Naive thymus-derived CD4-positive, alpha-beta T cell (primary cell): ENCODE measurements at regions not wholly inside any gene's neighbourhood (a gene's known extent, or its start where the extent isn't known, plus 50 kb on each side); places are given as distances from the start of the nearest gene placed in this dataset.

Source experiments
- ATAC-seq: fragments of 150-1000 bp; cut with Tn5 transposase; 2 replicates; pipeline ENCODE4 v1.10.0; 2021; ENCODE audit warnings: mild to moderate bottlenecking, moderate library complexity
- CTCF ChIA-PET: fragments of 350-600 bp; sonication (Branson Sonifier 250); formaldehyde crosslinking; loops from one replicate; lab custom pipeline; 2021; ENCODE audit warnings: antibody characterized with exemption; lab: Charles Lee
- POLR2A ChIA-PET: fragments of 350-600 bp; sonication (Branson Sonifier 250); formaldehyde crosslinking; loops from one replicate; lab custom pipeline; 2021; ENCODE audit warnings: antibody characterized with exemption, inconsistent platforms; lab: Charles Lee
- DNase-seq, 9 donors: peaks; one replicate each; pipeline versions ENCODE4 v3.0.0 to v3.0.0-alpha.2; 2020 to 2022; ENCODE audit warnings: mixed read lengths in 1 of 9
- H3K27ac ChIP-seq: one replicate; pipeline ENCODE4 v1.7.0; 2013; ENCODE audit warnings: mild to moderate bottlenecking, low read depth, low read length, moderate library complexity
- H3K27me3 ChIP-seq, 2 donors: one replicate each; pipeline ENCODE4 v1.7.0; 2013; ENCODE audit warnings: low read length in 2 of 2, mild to moderate bottlenecking in 2 of 2, moderate library complexity in 2 of 2; ENCODE audit not compliant: control insufficient read depth in 2 of 2, insufficient read depth in 2 of 2
- H3K36me3 ChIP-seq, 3 experiments: 1 replicate in 2 of 3; 2 replicates in 1 of 3; pipeline ENCODE4 v1.7.0; 2013; ENCODE audit warnings: low read length in 3 of 3, mild to moderate bottlenecking in 3 of 3, moderate library complexity in 1 of 3; ENCODE audit not compliant: insufficient read depth in 3 of 3, control insufficient read depth in 2 of 3
- H3K4me1 ChIP-seq, 2 donors: one replicate each; pipeline ENCODE4 v1.7.0; 2013; ENCODE audit warnings: low read length in 2 of 2, mild to moderate bottlenecking in 2 of 2, moderate library complexity in 1 of 2; ENCODE audit not compliant: control insufficient read depth in 2 of 2, insufficient read depth in 2 of 2
- H3K4me3 ChIP-seq: 2 replicates; pipeline ENCODE4 v1.7.0; 2013; ENCODE audit warnings: mild to moderate bottlenecking, low read length
- H3K9me3 ChIP-seq, 3 experiments: 1 replicate in 2 of 3; 2 replicates in 1 of 3; pipeline ENCODE4 v1.7.0; 2013; ENCODE audit warnings: low read length in 3 of 3; ENCODE audit not compliant: control insufficient read depth in 2 of 3
- H3K27ac Mint-ChIP-seq, 9 donors: one replicate each; pipeline ENCODE4 v1.8.0; 2020 to 2022; ENCODE audit warnings: mixed read lengths in 9 of 9, mild to moderate bottlenecking in 8 of 9, moderate library complexity in 5 of 9, inconsistent platforms in 2 of 9
- H3K27me3 Mint-ChIP-seq, 5 donors: one replicate each; pipeline ENCODE4 v1.8.0; 2021 to 2022; ENCODE audit warnings: mixed read lengths in 5 of 5, mild to moderate bottlenecking in 1 of 5
- H3K36me3 Mint-ChIP-seq, 5 donors: one replicate each; pipeline ENCODE4 v1.8.0; 2020 to 2022; ENCODE audit warnings: mixed read lengths in 5 of 5, mild to moderate bottlenecking in 3 of 5, inconsistent platforms in 1 of 5
- H3K4me1 Mint-ChIP-seq, 7 donors: one replicate each; pipeline ENCODE4 v1.8.0; 2020 to 2022; ENCODE audit warnings: mixed read lengths in 7 of 7, mild to moderate bottlenecking in 3 of 7, inconsistent platforms in 1 of 7
- H3K4me3 Mint-ChIP-seq, 10 donors: one replicate each; pipeline ENCODE4 v1.8.0; 2020 to 2022; ENCODE audit warnings: mild to moderate bottlenecking in 10 of 10, mixed read lengths in 10 of 10, moderate library complexity in 6 of 10, inconsistent platforms in 2 of 10
- H3K9me3 Mint-ChIP-seq, 11 donors: one replicate each; pipeline ENCODE4 v1.8.0; 2020 to 2022; ENCODE audit warnings: mixed read lengths in 11 of 11, mild to moderate bottlenecking in 4 of 11, inconsistent platforms in 1 of 11, moderate library complexity in 1 of 11
- intact Hi-C, 2 donors: fragments of 100-400 bp; cut with micrococcal nuclease; formaldehyde crosslinking; loops; one replicate each; pipeline ENCODE4 v1.15.1; 2023

- H3K4me1 Mint-ChIP-seq, result peaks cover 0 to 5% (median 0%) of the 10 kb centered on the region in 7 donors
- ChIA-PET CTCF (no interaction called here), POLR2A (no interaction called here)
- H3K36me3 Mint-ChIP-seq, result no peaks in the 10 kb centered on the region
- Histone ChIP-seq H3K27me3 (no peaks in the 10 kb centered on the region), H3K4me1 (no peaks in the 10 kb centered on the region), H3K36me3 (no peaks in the 10 kb centered on the region), H3K9me3 (no peaks in the 10 kb centered on the region), H3K4me3 (no peak overlapping the region), H3K27ac (no peak overlapping the region)
- DNase-seq (no peak), ATAC-seq (no peak)
- intact Hi-C loops, result no loop called here
- H3K27me3 Mint-ChIP-seq, result no peaks in the 10 kb centered on the region
- H3K27ac Mint-ChIP-seq, result no peak overlapping the region
- no peak overlapping the region for H3K4me3 Mint-ChIP-seq
- H3K9me3 Mint-ChIP-seq, result peaks cover 0 to 12% (median 4%) of the 10 kb centered on the region in 11 donors
Measured at GRCh38 chr7:125559921-125560320, 630.3 kb upstream of the POT1 start.

DNA sequence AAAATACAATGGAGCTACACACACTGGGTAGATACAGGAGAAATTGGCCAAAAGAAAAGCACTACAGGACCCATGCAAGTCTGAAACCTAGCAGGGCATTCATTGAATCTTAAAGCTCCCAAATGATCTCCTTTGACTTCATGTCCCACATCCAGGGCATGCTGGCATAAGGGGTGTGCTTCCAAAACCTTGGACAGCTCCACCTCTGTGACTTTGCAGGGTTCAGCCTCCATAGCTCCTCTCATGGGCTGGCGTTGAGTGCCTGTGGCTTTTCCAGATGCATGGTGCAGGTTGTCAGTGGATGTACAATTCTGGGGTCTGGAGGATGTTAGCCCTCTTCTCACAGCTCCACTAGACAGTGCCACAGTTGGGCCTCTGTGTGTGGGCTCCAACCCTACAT lies 626.3 kb upstream of the POT1 start:
- ChIA-PET POLR2A (no interaction called here), CTCF (no interaction called here)
- ATAC-seq, result no peak
- Mint-ChIP-seq H3K4me1 (no peaks in the 10 kb centered on the region), H3K36me3 (no peaks in the 10 kb centered on the region), H3K9me3 (peaks cover 0 to 14% (median 4%) of the 10 kb centered on the region in 11 donors), H3K27me3 (no peaks in the 10 kb centered on the region), H3K27ac (no peak overlapping the region), H3K4me3 (no peak overlapping the region)
- Histone ChIP-seq H3K4me3 (no peak overlapping the region), H3K4me1 (no peaks in the 10 kb centered on the region), H3K27me3 (no peaks in the 10 kb centered on the region), H3K27ac (no peak overlapping the region), H3K36me3 (no peaks in the 10 kb centered on the region), H3K9me3 (no peaks in the 10 kb centered on the region)
- intact Hi-C loops, result no loop called here
- DNase-seq, result no peak

- no peak overlapping the region for H3K27ac ChIP-seq
- CTCF ChIA-PET, result no interaction called here
- Mint-ChIP-seq H3K36me3 (no peaks in the 10 kb centered on the region), H3K27me3 (no peaks in the 10 kb centered on the region), H3K4me3 (no peak overlapping the region), H3K4me1 (no peaks in the 10 kb centered on the region), H3K27ac (no peak overlapping the region), H3K9me3 (peaks cover 0 to 12% (median 2%) of the 10 kb centered on the region in 11 donors)
- no peaks in the 10 kb centered on the region for H3K27me3 ChIP-seq
- intact Hi-C loops, result no loop called here
- ATAC-seq (no peak), DNase-seq (no peak)
- POLR2A ChIA-PET, result no interaction called here
- H3K4me1 ChIP-seq, result no peaks in the 10 kb centered on the region
- H3K36me3 ChIP-seq, result no peaks in the 10 kb centered on the region
- no peak overlapping the region for H3K4me3 ChIP-seq
- no peaks in the 10 kb centered on the region for H3K9me3 ChIP-seq
Measured at GRCh38 chr7:125551008-125551407, 621.4 kb upstream of the POT1 start.

DNA sequence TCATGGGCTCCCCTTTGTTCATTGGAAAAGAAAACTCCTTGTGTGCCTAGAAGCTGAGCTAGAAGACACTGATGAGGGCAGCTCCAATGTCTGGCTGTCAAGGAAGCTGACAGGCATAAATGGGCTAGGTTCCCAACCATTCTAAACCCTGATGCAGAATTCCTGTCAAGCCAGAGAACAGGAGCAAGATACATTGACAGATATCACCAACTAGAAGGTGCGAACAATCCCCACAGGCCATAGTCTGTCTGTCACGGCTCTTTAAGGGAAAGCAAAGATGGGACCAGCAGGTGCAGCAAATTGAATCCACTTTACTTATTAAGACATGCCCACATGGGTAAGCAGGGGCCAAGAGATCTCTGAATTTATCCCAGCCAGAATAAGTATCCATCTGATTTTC lies 617.9 kb upstream of the POT1 start:
- H3K9me3 ChIP-seq, result no peaks in the 10 kb centered on the region
- Mint-ChIP-seq H3K9me3 (peaks cover 0 to 7% (median 0%) of the 10 kb centered on the region in 11 donors), H3K4me1 (no peaks in the 10 kb centered on the region), H3K27me3 (no peaks in the 10 kb centered on the region), H3K27ac (no peak overlapping the region), H3K4me3 (no peak overlapping the region), H3K36me3 (no peaks in the 10 kb centered on the region)
- ChIA-PET CTCF (no interaction called here), POLR2A (no interaction called here)
- no peaks in the 10 kb centered on the region for H3K36me3 ChIP-seq
- no peak for DNase-seq
- H3K27me3 ChIP-seq, result no peaks in the 10 kb centered on the region
- intact Hi-C loops, result no loop called here
- no peaks in the 10 kb centered on the region for H3K4me1 ChIP-seq
- no peak overlapping the region for H3K4me3 ChIP-seq
- no peak for ATAC-seq
- no peak overlapping the region for H3K27ac ChIP-seq

- Histone ChIP-seq H3K4me1 (no peaks in the 10 kb centered on the region), H3K9me3 (no peaks in the 10 kb centered on the region), H3K36me3 (no peaks in the 10 kb centered on the region), H3K27me3 (no peaks in the 10 kb centered on the region), H3K4me3 (no peak overlapping the region), H3K27ac (no peak overlapping the region)
- peaks cover 0 to 9% (median 3%) of the 10 kb centered on the region in 11 donors for H3K9me3 Mint-ChIP-seq
- ATAC-seq, result no peak
- no peak for DNase-seq
- POLR2A ChIA-PET, result no interaction called here
- H3K36me3 Mint-ChIP-seq, result no peaks in the 10 kb centered on the region
- no peaks in the 10 kb centered on the region for H3K27me3 Mint-ChIP-seq
- H3K27ac Mint-ChIP-seq, result no peak overlapping the region
- no peaks in the 10 kb centered on the region for H3K4me1 Mint-ChIP-seq
- intact Hi-C loops, result no loop called here
- no peak overlapping the region for H3K4me3 Mint-ChIP-seq
- CTCF ChIA-PET, result no interaction called here
Measured at GRCh38 chr7:125530553-125530952, 600.9 kb upstream of the POT1 start.

DNA sequence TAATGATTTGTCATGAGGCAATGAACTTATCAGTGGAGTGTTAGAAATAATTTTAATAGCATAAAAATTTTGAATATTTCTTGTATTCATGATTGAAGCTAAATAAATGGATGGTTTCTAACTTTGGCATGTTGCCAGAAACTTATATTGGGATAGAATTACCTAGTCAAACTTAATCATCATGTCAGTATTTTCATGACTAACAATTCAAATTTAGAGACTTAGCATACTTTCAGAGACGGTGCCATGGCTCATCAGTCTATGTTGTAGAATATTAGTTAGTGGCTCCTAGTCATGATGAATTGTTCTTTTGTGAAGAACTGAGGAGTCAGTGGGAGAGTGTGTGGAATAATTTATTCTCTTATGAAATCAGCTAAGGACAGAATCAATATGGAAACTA lies 599.6 kb upstream of the POT1 start:
- H3K4me1 ChIP-seq, result no peaks in the 10 kb centered on the region
- no peaks in the 10 kb centered on the region for H3K27me3 ChIP-seq
- Mint-ChIP-seq H3K27ac (no peak overlapping the region), H3K4me3 (no peak overlapping the region), H3K4me1 (no peaks in the 10 kb centered on the region), H3K36me3 (no peaks in the 10 kb centered on the region), H3K27me3 (no peaks in the 10 kb centered on the region), H3K9me3 (peaks cover 0 to 9% (median 1%) of the 10 kb centered on the region in 11 donors)
- H3K36me3 ChIP-seq, result no peaks in the 10 kb centered on the region
- intact Hi-C loops, result no loop called here
- ChIA-PET POLR2A (no interaction called here), CTCF (interaction anchor here (0.5 kb wide), 1 partner anchor 134 kb away, joined by 3 read pairs; no protein-coding TSS in a partner anchor)
- H3K27ac ChIP-seq, result no peak overlapping the region
- ATAC-seq (no peak), DNase-seq (no peak)
- H3K4me3 ChIP-seq, result no peak overlapping the region
- H3K9me3 ChIP-seq, result no peaks in the 10 kb centered on the region

- POLR2A ChIA-PET, result no interaction called here
- CTCF ChIA-PET, result no interaction called here
- DNase-seq, result no peak
Measured at GRCh38 chr7:125526958-125527357, 597.3 kb upstream of the POT1 start.

More at GRCh38 chr7:125526958-125527357, 597.3 kb upstream of the POT1 start:
- H3K27ac Mint-ChIP-seq, result no peak overlapping the region
- Histone ChIP-seq H3K36me3 (no peaks in the 10 kb centered on the region), H3K4me1 (no peaks in the 10 kb centered on the region), H3K27ac (no peak overlapping the region), H3K9me3 (no peaks in the 10 kb centered on the region), H3K27me3 (no peaks in the 10 kb centered on the region), H3K4me3 (no peak overlapping the region)
- ATAC-seq, result no peak
- H3K4me1 Mint-ChIP-seq, result no peaks in the 10 kb centered on the region
- intact Hi-C loops, result no loop called here
- H3K4me3 Mint-ChIP-seq, result no peak overlapping the region
- peaks cover 0 to 5% (median 0%) of the 10 kb centered on the region in 11 donors for H3K9me3 Mint-ChIP-seq
- no peaks in the 10 kb centered on the region for H3K36me3 Mint-ChIP-seq
- H3K27me3 Mint-ChIP-seq, result no peaks in the 10 kb centered on the region
